Mammary epithelial cell (primary cell): ENCODE measurements at regions not wholly inside any gene's neighbourhood (a gene's known extent, or its start where the extent isn't known, plus 50 kb on each side); places are given as distances from the start of the nearest gene placed in this dataset.

ENCODE experiments used
- CTCF ChIP-seq, 2 donors: IDR thresholded peaks in 1 of 2; conservative IDR thresholded peaks in 1 of 2; 2 replicates each; pipeline ENCODE4 v1.5.1; 2011 to 2012; ENCODE audit warnings: inconsistent platforms in 2 of 2, low read length in 2 of 2, mild to moderate bottlenecking in 2 of 2, control low read depth in 1 of 2, low read depth in 1 of 2; ENCODE audit not compliant: insufficient read depth in 1 of 2; ENCODE audit errors: extremely low read depth in 1 of 2
- EZH2 ChIP-seq: IDR thresholded peaks from 2 replicates; pipeline ENCODE4 v1.6.1; 2012; ENCODE audit warnings: low read length, inconsistent platforms, borderline replicate concordance

- TF ChIP-seq CTCF (conservative IDR thresholded peaks at IDR 0.05 in 1 of 2, IDR thresholded peaks at IDR 0.05 in 1 of 2; ENCODE audit: extremely low read depth in 1 of 2, insufficient read depth in 1 of 2, low read depth in 1 of 2, low read length in 2 of 2) = no peak
- TF ChIP-seq EZH2 = no peak
Observed at GRCh38 chr3:161691677-161692076, 195.1 kb downstream of the OTOL1 start.
